ENCODE measurements at regions not wholly inside any gene's neighbourhood (a gene's known extent, or its start where the extent isn't known, plus 50 kb on each side); places are given as distances from the start of the nearest gene placed in this dataset.
"Not testable (repeated sequence)": the region's sequence is repeated elsewhere in the genome, so short reads cannot be mapped to it uniquely, and the experiment has no call there.

DNA sequence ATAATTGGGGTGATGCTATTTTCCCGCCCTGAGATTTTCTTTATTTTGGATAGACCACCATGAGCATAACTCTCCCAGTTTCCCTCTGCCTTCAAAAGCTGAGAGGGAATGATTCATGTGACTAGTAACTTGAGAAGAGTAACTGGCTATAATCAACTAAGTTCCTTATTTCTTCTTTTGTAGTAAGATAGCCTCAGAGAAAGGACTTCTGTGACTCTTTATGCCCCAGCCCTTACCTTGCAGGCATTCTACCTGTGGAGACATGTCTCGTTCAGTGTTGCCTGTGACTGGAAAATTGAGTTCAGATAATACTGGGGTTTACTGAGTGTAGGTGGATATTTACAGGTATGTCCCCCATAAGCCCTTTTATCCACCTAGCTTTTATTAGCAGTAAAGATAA lies 715.4 kb upstream of the HS3ST1 start:
- DNase-seq = no peak

DNA sequence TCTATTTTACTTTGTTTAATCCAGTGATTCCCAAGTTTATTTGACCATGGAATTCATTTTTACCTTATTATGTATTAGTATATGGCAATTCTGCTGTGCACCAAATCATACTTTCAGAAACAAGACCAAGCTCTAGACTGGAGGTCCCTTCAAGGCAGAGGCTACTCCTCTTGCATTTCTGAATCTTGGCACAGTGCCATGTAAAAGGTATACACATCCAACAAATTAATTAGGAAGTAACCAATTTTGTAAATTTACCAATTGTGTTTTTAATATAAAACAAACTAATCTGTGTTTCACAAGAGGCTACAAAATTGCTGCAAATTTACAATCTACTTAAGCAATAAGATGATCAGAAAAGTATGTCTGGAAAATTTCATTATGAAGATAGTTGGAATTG lies 712.2 kb upstream of the HS3ST1 start:
- no peak for DNase-seq

DNA sequence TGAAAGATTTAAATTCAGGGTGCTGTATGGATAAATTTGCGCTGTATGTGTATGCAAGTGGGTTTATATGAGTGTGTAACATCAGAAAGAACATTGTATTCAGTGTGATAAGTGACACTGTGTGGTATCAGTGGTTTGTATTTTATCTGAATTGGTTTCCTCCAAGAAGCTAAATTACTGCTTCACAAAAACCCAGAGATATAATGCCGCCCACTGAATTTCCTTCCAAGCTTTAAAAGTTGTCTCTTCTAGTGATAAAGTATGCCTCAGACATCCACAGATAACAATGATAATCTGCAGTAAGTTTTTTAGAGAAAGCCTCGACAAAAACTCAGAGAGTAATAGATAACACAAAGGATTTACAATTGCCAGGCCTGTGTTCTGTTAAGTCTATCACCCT lies 710.6 kb upstream of the HS3ST1 start:
- no peak for DNase-seq

DNA sequence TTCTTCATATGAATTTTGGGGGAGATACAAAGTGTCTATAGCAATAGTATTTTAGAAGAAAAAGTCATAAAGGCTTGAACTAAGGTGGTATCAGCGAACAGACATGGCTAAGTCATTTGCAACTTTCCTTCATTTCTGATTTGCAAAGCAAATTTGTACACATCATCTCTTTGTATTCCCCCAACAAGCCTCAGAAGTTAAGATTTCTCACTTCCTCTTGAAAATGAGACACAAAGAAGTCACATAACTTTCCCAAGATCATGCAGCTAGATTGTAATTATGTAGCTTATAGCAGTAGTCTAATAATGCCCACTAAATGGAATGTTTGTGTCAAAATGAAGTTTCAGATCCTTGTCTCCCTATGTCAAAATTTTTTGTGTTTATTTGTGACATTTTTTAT lies 709.8 kb upstream of the HS3ST1 start:
- DNase-seq = no peak

DNA sequence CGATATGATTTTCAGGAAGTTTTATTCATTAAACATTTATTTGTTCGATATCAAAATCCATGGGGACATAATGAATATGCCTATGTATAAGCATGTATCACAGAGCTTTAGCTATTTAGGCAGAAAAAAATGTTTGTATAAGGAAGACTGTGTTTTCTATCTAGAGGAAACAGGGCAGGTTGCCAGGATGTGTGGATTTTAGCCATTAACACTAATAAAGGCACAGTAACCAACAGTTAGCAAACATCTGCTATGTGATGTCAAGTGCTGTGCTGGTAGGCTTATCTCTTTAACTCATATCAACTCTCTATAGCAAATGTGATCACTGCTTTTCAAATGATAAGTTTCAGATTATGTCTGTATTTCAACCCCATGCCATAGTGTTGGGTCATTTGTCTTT lies 708.9 kb upstream of the HS3ST1 start:
- peak in 1 of 2 experiments; percentile 3 for DNase-seq

DNA sequence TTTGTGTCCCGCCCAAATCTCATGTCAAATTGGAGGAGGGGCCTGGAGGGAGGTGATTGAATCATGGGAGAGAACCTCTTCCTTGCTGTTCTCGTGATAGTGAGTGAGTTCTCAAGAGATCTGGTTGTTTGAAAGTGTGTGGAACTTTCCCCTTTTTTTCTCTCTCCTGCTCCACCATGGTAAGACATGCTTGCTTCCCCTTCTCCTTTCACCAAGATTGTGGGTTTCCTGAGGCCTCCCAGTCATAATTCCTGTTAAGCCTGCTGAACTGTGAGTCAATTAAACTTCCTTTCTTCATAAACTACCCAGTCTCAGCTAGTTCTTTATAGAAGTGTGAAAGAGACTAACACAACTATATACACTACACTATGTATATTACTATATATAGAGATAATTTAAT lies 697.8 kb upstream of the HS3ST1 start:
- no peak for DNase-seq

DNA sequence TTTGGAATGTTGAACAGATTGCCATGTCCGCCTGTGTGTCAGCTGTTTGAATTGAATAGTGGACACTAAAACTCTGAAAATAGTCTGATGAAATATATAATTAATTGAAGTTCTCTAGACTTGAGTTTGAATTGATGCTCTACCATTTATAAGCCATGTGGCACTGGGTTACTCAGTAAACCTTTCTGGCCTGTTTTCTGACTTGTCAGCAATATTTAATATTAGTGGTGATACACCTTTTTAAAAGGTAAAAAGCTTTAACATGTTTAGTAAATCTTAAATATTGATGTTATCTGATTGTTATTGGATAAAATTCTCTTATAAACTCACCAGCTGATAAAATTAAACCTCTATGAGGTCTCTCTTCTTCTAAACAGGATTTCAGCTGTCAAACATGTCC lies 695.4 kb upstream of the HS3ST1 start:
- no peak for DNase-seq

DNA sequence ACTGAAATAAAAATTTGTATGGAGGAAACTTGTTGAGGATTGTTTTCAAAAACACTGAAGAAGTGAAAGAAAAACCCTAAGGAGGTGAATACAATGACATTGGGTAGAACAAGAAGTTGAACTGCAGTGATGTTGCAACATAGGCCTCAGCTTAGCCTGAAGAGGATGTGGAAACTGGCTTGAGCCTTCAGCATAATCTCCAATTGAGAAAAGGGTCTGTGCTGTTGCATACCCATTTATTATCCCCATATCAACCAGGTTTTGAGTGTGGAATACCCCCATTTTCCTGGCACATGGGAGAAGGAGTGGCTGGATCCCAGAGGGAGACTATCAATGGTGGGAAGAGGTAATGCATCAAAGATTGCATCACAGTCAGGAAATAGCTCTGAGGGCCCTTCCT lies 695.0 kb upstream of the HS3ST1 start:
- no peak for DNase-seq

DNA sequence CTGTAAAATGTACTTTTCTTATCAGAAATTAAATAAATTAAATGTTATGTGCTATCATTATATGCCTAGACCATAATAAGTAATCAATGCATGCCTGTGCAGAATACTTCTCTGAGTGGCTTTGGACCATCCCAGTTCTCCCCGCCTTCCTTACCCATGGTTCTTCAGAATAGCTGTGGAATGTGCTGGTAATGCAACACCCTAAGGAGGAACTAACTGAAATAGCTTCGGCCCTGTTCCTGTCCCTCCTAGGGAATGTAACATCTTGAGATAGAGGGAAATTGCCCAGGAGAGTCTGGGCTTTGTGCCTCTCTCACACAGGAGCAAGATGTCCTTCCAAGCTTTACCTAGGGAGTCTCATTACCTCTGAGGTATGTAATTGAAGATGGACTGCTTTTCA lies 693.6 kb upstream of the HS3ST1 start:
- no peak for DNase-seq

DNA sequence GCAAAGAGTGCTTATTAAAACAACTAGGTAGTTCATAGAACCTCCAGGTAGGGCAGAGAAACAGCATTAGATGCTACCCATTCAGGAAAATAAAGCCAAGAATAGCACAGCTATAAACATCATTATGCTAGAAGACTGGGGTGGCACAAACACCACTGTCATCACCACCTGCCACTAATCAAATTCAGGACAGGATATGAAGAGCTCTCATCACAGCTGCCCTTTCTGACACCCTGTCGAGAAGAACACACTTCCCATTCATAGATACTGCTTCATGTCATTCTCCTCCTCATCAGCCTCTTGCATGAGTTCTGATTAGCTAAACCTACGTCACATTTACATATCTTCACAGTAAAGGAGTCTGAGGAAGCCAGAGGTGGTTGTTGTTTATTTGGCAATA lies 692.3 kb upstream of the HS3ST1 start:
- no peak for DNase-seq

DNA sequence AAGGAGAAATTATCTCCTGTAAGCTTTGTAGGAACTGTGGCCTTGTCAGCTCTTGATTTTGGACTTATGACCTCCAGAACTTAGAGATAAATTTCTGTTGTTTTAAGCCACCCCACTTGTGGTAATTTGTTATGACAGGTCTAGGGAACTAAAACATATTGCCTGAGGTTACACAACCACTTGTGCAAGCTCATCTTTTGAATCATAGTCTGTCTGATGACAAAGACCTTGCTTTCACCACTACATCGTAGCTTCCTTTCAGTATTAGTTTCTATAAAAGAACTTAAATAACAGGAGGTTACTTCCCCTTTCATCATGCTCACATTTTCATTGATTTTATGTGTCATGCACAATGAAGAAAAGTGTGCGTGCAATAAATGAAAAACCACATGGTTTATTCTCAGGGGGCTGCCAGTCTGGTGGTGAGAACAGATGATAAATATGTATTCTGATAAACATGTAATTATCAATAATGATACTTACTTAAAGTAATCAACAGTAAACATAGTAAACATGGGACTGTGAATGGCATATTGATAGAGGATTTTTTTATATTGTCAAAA lies 690.0 kb upstream of the HS3ST1 start:
- DNase-seq = peak in 1 of 2 experiments; percentile 24

DNA sequence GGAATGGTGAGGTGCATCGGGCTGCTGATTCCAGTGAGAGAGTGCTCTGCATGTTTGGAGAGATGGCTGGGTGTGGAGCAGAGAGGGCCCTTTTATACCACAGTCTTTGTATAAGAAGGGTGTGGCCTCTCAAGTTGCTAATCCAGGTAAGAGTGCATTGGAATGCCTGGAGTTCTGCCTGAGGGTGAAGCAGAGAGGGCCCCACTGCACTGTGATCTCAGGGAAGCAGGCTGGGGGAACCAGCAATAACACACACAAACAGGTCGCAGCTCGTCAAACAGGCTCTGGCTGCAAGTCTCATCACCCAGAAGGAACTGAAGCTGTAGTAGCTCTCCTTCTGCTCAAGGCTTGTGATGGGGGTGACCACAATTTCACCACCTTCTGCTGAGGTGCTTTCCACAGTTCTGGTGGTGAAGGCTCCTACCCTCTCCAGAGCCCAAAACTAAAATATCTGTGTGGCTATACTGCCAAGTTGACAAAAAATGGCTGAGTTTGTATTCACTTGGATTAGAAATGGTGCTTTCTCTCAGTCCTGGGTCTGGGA lies 687.4 kb upstream of the HS3ST1 start:
- no peak for DNase-seq

DNA sequence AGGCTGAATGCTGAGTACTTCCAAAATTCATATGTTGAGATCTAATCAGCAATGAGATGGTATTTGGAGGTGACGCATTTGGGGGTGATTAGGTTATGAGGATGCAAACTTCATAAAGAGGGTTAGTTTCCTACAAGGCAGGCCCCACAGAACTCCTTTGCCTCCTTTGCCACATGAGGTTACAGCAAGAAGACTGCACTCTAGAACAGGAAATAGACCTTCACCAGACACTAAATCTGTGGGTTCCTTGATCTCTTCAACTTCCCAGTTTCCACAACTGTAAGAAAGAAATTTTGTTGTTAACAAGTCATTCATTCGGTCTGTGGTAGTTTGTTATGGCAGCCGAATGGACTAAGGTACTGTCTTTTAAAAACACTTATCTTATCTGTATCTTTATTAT lies 681.9 kb upstream of the HS3ST1 start:
- no peak for DNase-seq

DNA sequence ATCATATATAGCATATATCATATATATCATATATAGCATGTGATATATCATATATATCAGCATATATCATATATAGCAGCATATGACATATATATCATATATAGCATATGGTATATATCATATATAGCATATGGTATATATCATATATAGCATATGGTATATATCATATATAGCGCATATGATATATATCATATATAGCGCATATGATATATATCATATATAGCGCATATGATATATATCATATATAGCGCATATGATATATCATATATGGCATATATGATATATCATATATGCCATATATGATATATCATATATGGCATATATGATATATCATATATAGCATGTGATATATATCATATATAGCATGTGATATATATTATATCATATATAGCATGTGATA lies 680.4 kb upstream of the HS3ST1 start:
- not testable (repeated sequence) for DNase-seq

DNA sequence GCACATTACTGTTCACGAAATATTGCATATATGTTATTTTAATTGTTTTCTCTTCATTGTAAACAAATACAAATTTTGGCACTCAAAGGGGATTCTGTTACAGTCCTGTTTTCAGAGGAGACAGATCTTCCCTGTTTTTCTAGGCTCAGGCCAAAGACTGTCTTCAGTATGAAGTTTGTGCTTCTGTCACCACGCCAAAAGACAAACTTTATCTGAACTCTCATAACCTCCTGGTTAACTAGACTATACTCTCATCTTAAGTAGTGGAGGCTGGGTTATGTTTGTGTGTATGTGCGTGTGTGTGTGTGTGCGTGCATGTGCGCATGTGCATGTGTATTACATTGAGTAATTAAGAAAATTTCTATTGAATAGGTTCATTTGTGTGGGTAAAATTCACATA lies 676.8 kb upstream of the HS3ST1 start:
- no peak for DNase-seq

DNA sequence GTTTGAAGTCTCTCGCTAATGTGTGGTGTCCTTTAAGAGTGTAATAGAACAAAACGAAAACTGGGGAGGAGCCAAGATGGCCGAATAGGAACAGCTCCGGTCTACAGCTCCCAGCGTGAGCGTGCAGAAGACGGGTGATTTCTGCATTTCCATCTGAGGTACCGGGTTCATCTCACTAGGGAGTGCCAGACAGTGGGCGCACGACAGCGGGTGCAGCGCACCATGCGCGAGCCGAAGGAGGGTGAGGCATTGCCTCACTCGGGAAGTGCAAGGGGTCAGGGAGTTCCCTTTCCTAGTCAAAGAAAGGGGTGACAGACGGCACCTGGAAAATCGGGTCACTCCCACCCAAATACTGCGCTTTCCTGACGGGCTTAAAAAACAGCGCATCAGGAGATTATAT lies 661.2 kb upstream of the HS3ST1 start:
- DNase-seq = not testable (repeated sequence)

DNA sequence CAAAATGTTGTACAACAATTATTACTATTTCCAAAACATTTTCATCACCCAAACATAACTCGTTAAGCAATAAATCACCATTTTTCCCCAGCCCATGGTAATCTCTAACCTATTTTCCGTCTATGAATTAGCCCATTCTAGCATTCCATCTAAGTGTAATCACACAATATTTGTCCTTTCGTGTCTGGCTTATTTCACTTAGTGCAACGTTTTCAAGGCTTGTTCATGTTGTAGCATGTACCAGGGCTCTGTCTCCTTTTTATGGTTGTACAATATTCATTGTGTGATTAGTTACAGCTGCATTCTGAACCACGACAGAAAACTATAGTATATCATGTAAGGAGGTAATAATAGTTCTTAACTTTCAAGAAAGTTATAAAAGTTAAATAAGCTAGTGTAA lies 656.0 kb upstream of the HS3ST1 start:
- no peak for DNase-seq

DNA sequence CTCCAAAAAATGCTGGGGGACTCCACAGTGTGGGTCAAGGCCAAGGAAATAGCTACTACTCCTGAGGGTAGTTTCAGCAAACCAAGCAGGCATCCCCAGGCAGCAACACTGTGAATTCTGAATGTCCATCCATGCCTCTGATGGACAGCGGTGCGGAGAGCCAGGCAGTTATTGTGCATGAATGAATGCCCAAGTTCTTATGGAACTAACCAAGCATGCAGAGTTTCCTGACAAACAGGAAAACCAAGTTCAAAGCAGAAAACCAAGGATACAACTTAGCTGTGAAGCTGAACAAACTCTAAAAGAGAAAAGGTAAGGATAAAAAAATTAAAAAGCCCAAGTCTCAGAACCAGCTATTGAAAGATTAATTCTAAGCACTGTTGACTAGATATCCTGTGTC lies 642.6 kb upstream of the HS3ST1 start:
- no peak for DNase-seq

DNA sequence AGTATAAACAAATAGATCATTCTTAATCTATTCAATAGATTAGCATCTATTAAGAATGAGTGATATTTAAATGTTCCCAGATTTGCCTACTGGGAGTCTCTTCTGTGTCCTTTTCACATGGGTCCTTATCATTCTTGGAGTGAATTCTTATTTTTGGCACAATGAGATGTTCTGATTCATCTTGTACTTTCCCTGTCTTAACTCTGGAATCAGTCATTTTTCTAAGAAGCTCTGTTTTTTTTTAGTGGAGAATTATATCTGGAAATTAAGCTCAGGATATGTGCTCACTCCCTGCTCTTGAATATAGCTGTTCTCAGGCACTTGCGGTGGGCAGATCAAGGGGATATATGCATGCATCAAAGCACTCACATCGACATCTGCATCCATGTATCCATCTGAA lies 625.3 kb upstream of the HS3ST1 start:
- no peak for DNase-seq

DNA sequence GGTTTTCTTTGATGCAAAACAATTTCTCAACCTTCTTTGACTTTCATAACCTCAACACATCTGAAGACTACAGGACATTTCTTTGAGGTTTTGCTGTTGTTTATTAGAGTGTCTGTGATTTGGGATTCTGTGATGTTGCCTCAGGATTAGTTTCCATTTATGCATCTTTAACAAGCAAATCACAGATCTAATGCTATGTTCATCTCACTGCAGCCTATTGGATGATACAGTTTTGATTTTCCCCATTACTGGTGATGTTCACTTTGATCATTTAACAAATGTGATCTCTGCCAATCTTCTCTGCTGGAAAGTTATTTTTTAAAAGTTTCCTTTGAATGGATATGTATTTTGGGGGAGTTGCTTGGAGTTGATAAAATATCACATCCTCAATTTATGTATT lies 624.9 kb upstream of the HS3ST1 start:
- no peak for DNase-seq

DNA sequence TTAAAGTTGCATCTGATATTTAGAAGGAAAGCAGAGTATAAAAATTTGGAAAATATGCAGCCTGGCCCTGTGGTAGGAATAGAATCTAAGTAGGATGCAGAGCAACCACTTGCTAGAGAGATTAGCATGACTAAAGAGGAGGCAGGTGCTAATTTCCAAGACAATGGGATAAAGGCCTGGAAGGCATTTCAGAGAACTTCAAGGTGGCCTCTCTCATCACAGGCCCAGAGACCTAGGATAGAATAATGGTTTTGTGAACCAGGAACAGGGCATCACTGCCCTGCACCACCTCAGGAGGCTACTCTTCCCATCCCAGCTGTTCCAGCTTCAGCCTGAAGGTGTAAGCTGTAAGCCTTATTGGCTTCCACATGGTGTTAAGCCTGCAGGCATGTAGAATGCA lies 621.7 kb upstream of the HS3ST1 start:
- DNase-seq = no peak

DNA sequence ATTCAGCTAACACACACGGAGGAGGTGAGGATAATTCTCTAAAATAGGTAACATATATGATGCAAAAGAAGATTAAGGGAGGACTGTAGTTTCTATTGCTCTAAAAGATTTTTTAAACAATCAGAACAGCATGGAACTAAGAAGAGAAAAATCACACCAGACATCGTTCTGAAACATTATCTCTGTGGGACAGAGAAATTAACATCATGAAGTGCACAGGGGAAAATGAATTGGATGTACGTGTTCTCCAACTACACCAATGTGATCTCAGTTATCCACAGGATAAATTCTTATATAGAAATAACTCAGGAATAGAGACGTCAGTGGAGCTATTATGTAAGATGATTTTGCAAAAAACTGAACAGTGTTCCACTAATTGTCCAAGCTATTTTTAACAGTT lies 614.1 kb upstream of the HS3ST1 start:
- no peak for DNase-seq

DNA sequence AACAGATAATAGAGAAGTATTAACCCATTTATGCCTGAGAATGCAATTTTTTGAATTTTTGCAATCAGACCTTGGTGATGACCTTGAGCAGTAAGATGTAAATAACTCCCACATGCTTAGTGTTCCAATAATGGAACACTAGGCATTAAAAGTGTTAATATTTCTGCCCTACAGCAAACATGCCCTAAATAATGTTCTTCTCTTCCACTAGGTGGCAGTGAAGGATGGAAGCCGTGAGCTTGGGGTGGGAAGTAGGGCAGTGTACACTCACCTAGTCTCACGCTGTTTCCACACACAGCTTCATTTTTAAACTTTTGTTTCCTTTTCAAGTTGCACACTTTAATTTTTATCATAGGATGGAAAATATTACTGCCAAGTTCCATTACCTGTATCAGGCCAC lies 613.1 kb upstream of the HS3ST1 start:
- no peak for DNase-seq

DNA sequence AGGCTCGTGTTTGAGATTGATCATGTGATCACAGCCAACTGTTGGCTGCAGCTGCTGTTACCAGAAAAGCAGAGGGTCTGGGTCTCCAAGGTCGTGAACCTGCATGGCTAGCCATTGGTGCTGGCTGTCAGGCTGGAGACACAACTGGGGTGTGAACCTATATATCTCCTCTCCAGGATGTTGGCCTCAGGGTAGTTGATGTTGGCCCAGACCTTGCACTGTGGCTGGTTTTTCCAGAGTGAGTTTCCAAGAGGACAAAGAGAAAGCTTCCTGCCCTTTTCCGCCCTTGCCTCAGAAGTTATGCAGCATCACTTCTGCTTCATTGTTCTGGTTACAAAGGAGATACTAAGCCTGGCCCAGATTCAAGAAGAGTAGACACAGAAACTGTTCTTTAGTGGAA lies 607.8 kb upstream of the HS3ST1 start:
- DNase-seq = no peak

DNA sequence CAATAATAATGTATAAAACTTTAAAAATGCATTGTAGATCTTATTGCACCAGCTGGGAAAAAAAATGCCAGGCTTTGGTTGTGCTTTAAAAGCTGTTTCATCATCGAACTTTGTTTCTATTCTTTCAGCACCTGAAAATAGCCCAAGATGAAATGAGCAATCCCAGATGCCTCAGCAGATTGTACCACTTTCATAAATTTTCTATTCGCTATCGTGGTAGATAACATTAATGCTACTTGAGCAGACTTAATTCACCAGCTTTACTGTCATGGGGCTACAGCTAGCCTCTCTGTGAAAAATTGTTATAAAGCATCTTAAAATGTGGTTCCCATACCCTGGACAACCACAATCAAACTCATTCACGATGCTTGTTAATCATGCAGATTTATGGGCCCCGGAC lies 599.6 kb upstream of the HS3ST1 start:
- DNase-seq = no peak

DNA sequence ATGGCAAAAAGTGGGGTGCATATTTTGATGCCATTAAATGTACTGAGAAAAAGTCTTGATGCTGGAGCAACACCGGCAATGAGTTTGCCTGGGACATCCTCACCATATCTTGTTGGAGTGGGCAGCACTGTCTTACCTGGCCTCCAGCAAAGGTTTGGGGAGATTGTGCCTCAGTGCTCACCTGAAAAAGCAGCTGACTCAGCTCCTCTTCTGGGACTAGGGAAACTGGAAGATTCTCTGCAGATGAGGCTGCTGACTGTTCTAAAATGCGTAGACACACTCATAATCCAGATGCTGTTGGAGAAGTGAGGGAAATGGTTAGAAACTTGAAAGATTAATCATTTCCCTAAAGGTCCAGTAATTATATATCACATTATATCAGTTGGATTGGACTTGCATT lies 593.7 kb upstream of the HS3ST1 start:
- DNase-seq = no peak
